Colonic mucosa (tissue), 4 donors: ENCODE measurements at regions not wholly inside any gene's neighbourhood (a gene's known extent, or its start where the extent isn't known, plus 50 kb on each side); places are given as distances from the start of the nearest gene placed in this dataset.

Source experiments
- DNase-seq: peaks from one replicate; pipeline ENCODE4 v3.0.0-alpha.2; 2020
- H3K27ac ChIP-seq: fragments of 200-600 bp; one replicate; pipeline ENCODE4 v1.8.0; 2021
- H3K27me3 ChIP-seq: fragments of 200-600 bp; one replicate; pipeline ENCODE4 v1.8.0; 2021
- H3K36me3 ChIP-seq: fragments of 200-600 bp; one replicate; pipeline ENCODE4 v1.8.0; 2021
- H3K4me1 ChIP-seq: fragments of 200-600 bp; one replicate; pipeline ENCODE4 v1.8.0; 2021; ENCODE audit warnings: mild to moderate bottlenecking
- H3K4me3 ChIP-seq: fragments of 200-600 bp; one replicate; pipeline ENCODE4 v1.8.0; 2021
- H3K9ac ChIP-seq, 2 donors: one replicate each; pipeline ENCODE4 v1.7.0; 2013; ENCODE audit warnings: control low read depth in 2 of 2, low read depth in 2 of 2, low read length in 2 of 2
- H3K9me3 ChIP-seq: fragments of 200-600 bp; one replicate; pipeline ENCODE4 v1.8.0; 2021
- CTCF ChIP-seq: fragments of 200-600 bp; IDR thresholded peaks from one replicate; pipeline ENCODE4 v1.8.0; 2022; ENCODE audit warnings: antibody characterized with exemption, mild to moderate bottlenecking
- intact Hi-C: fragments of 100-400 bp; cut with DNase I; formaldehyde crosslinking; loops from one replicate; pipeline ENCODE4 v1.14.1; 2022
- donor health status: healthy.
- donor health status: DM: no; HTN: no; CAD: no.
- donor health status: DM: no; HTN: no; CAD: no.

- no peak for TF ChIP-seq CTCF
- no peaks in the 10 kb centered on the region for H3K36me3 ChIP-seq
- H3K27me3 ChIP-seq = no peaks in the 10 kb centered on the region
- intact Hi-C loops = no loop called here
- no peak overlapping the region for H3K9ac ChIP-seq
- no peak overlapping the region for H3K27ac ChIP-seq
- no peaks in the 10 kb centered on the region for H3K4me1 ChIP-seq
- H3K4me3 ChIP-seq = no peak overlapping the region
- no peak for DNase-seq
- H3K9me3 ChIP-seq = no peaks in the 10 kb centered on the region
These were observed 300.1 kb downstream of the PAX1 start for GRCh38 chr20:22005535-22005934.

GRCh38 chr20:22004946-22005345 is 299.5 kb downstream of the PAX1 start:
- H3K4me1 ChIP-seq = no peaks in the 10 kb centered on the region
- H3K27me3 ChIP-seq = no peaks in the 10 kb centered on the region
- intact Hi-C loops = no loop called here
- H3K36me3 ChIP-seq = no peaks in the 10 kb centered on the region
- no peak for TF ChIP-seq CTCF
- H3K9ac ChIP-seq = no peak overlapping the region
- no peak for DNase-seq
- no peak overlapping the region for H3K27ac ChIP-seq
- no peak overlapping the region for H3K4me3 ChIP-seq
- H3K9me3 ChIP-seq = no peaks in the 10 kb centered on the region

- TF ChIP-seq CTCF = no peak
- H3K27ac ChIP-seq = no peak overlapping the region
- H3K4me1 ChIP-seq = no peaks in the 10 kb centered on the region
- no peak overlapping the region for H3K9ac ChIP-seq
- no peaks in the 10 kb centered on the region for H3K27me3 ChIP-seq
- intact Hi-C loops = no loop called here
- no peak for DNase-seq
- no peaks in the 10 kb centered on the region for H3K9me3 ChIP-seq
- no peaks in the 10 kb centered on the region for H3K36me3 ChIP-seq
- no peak overlapping the region for H3K4me3 ChIP-seq
These were observed 298.2 kb downstream of the PAX1 start for GRCh38 chr20:22003680-22004079.

- no peak for DNase-seq
- Histone ChIP-seq H3K27me3 (no peaks in the 10 kb centered on the region), H3K4me1 (no peaks in the 10 kb centered on the region), H3K36me3 (no peaks in the 10 kb centered on the region), H3K4me3 (no peak overlapping the region), H3K27ac (no peak overlapping the region), H3K9me3 (no peaks in the 10 kb centered on the region), H3K9ac (no peak overlapping the region)
- no peak for TF ChIP-seq CTCF
- intact Hi-C loops = no loop called here
These were observed 296.4 kb downstream of the PAX1 start for GRCh38 chr20:22001886-22002285.

- no peaks in the 10 kb centered on the region for H3K9me3 ChIP-seq
- intact Hi-C loops = no loop called here
- no peak for DNase-seq
- no peak overlapping the region for H3K4me3 ChIP-seq
- H3K9ac ChIP-seq = no peak overlapping the region
- H3K27ac ChIP-seq = no peak overlapping the region
- no peak for TF ChIP-seq CTCF
- H3K36me3 ChIP-seq = no peaks in the 10 kb centered on the region
- no peaks in the 10 kb centered on the region for H3K4me1 ChIP-seq
- no peaks in the 10 kb centered on the region for H3K27me3 ChIP-seq
These were observed 290.0 kb downstream of the PAX1 start for GRCh38 chr20:21995461-21995860.

- no peak overlapping the region for H3K4me3 ChIP-seq
- intact Hi-C loops = no loop called here
These were observed 288.7 kb downstream of the PAX1 start for GRCh38 chr20:21994203-21994602.

More at GRCh38 chr20:21994203-21994602, 288.7 kb downstream of the PAX1 start:
- Histone ChIP-seq H3K27me3 (no peaks in the 10 kb centered on the region), H3K9me3 (no peaks in the 10 kb centered on the region), H3K9ac (no peak overlapping the region), H3K27ac (no peak overlapping the region), H3K4me1 (no peaks in the 10 kb centered on the region), H3K36me3 (no peaks in the 10 kb centered on the region)
- TF ChIP-seq CTCF = no peak
- no peak for DNase-seq
